ENCODE measurements at regions not wholly inside any gene's neighbourhood (a gene's known extent, or its start where the extent isn't known, plus 50 kb on each side); places are given as distances from the start of the nearest gene placed in this dataset.

DNA sequence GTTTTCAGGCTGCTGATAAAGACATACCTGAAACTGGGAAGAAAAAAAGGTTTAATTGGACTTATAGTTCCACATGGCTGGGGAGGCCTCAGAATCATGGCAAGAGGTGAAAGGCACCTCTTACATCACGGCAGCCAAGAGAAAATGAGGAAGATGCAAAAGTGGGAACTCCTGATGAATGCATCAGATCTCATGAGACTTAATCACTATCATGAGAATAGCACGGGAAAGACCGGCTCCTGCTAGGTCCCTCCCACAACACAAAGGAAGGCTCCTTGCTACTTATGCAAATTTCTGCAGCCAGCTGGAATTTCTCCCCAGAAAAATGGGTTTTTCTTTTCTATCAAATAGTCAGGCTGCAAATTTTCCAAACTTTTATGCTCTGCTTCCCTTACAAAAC lies 174.1 kb upstream of the RMST start:
- TF ChIP-seq, protein P1, sequence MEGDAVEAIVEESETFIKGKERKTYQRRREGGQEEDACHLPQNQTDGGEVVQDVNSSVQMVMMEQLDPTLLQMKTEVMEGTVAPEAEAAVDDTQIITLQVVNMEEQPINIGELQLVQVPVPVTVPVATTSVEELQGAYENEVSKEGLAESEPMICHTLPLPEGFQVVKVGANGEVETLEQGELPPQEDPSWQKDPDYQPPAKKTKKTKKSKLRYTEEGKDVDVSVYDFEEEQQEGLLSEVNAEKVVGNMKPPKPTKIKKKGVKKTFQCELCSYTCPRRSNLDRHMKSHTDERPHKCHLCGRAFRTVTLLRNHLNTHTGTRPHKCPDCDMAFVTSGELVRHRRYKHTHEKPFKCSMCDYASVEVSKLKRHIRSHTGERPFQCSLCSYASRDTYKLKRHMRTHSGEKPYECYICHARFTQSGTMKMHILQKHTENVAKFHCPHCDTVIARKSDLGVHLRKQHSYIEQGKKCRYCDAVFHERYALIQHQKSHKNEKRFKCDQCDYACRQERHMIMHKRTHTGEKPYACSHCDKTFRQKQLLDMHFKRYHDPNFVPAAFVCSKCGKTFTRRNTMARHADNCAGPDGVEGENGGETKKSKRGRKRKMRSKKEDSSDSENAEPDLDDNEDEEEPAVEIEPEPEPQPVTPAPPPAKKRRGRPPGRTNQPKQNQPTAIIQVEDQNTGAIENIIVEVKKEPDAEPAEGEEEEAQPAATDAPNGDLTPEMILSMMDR (tag by site-specific recombination; IDR thresholded peaks at IDR 0.05) = no peak
- TF ChIP-seq ZNF311 (tag by site-specific recombination; IDR thresholded peaks at IDR 0.05; ENCODE audit: borderline replicate concordance) (no peak), ZBTB7A (tag by site-specific recombination; IDR thresholded peaks at IDR 0.05; ENCODE audit: low read depth) (no peak), ZNF660 (tag by site-specific recombination; IDR thresholded peaks at IDR 0.05) (no peak), ZNF510 (tag by site-specific recombination; IDR thresholded peaks at IDR 0.05; ENCODE audit: insufficient replicate concordance) (no peak), ZNF394 (tag by site-specific recombination; IDR thresholded peaks at IDR 0.05; ENCODE audit: borderline replicate concordance) (no peak), ZNF239 (tag by site-specific recombination; IDR thresholded peaks at IDR 0.05) (no peak), ZNF274 (IDR thresholded peaks at IDR 0.05; ENCODE audit: low read length) (no peak), ZNF274 (tag by site-specific recombination; IDR thresholded peaks at IDR 0.05; ENCODE audit: borderline replicate concordance) (no peak)
- TF ChIP-seq, protein P2, sequence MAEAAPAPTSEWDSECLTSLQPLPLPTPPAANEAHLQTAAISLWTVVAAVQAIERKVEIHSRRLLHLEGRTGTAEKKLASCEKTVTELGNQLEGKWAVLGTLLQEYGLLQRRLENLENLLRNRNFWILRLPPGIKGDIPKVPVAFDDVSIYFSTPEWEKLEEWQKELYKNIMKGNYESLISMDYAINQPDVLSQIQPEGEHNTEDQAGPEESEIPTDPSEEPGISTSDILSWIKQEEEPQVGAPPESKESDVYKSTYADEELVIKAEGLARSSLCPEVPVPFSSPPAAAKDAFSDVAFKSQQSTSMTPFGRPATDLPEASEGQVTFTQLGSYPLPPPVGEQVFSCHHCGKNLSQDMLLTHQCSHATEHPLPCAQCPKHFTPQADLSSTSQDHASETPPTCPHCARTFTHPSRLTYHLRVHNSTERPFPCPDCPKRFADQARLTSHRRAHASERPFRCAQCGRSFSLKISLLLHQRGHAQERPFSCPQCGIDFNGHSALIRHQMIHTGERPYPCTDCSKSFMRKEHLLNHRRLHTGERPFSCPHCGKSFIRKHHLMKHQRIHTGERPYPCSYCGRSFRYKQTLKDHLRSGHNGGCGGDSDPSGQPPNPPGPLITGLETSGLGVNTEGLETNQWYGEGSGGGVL (tag by site-specific recombination; IDR thresholded peaks at IDR 0.05) = no peak
- TF ChIP-seq, protein P3, sequence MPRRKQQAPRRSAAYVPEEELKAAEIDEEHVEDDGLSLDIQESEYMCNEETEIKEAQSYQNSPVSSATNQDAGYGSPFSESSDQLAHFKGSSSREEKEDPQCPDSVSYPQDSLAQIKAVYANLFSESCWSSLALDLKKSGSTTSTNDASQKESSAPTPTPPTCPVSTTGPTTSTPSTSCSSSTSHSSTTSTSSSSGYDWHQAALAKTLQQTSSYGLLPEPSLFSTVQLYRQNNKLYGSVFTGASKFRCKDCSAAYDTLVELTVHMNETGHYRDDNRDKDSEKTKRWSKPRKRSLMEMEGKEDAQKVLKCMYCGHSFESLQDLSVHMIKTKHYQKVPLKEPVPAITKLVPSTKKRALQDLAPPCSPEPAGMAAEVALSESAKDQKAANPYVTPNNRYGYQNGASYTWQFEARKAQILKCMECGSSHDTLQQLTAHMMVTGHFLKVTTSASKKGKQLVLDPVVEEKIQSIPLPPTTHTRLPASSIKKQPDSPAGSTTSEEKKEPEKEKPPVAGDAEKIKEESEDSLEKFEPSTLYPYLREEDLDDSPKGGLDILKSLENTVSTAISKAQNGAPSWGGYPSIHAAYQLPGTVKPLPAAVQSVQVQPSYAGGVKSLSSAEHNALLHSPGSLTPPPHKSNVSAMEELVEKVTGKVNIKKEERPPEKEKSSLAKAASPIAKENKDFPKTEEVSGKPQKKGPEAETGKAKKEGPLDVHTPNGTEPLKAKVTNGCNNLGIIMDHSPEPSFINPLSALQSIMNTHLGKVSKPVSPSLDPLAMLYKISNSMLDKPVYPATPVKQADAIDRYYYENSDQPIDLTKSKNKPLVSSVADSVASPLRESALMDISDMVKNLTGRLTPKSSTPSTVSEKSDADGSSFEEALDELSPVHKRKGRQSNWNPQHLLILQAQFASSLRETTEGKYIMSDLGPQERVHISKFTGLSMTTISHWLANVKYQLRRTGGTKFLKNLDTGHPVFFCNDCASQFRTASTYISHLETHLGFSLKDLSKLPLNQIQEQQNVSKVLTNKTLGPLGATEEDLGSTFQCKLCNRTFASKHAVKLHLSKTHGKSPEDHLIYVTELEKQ (tag by site-specific recombination; IDR thresholded peaks at IDR 0.05; ENCODE audit: borderline replicate concordance) = no peak
